PC-3 (cell line): ENCODE measurements at regions not wholly inside any gene's neighbourhood (a gene's known extent, or its start where the extent isn't known, plus 50 kb on each side); places are given as distances from the start of the nearest gene placed in this dataset.

Experiments used
- CTCF ChIP-seq: fragments of 300-600 bp; sonication (generic); conservative IDR thresholded peaks from 2 replicates; pipeline ENCODE4 v1.5.1; 2017; ENCODE audit warnings: antibody characterized with exemption, low read depth, mild to moderate bottlenecking, low read length
- EZH2 ChIP-seq: fragments of 300-600 bp; sonication (generic); IDR thresholded peaks from one replicate; pipeline ENCODE4 v1.6.1; 2017; ENCODE audit warnings: antibody characterized with exemption, mild to moderate bottlenecking, low read length; ENCODE audit not compliant: unreplicated experiment

DNA sequence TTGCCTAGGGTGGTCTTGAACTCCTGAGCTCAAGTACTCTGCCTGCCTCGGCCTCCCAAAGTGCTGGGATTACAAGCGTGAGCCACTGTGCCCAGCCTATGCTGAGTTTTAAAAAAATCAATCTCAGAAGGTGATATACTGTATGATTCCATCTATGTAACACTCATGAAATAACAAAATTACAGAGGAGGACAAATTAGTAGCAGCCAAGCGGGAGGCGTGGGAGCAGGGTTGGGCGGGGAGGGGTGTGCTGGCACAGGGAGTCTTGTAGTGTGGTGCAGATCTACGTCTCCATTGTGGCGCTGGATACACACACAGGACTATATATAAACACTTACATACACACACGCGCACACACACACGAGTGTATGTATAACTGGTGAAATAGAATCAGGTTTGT is 80.6 kb upstream of the LINGO1 start:
- no peak for TF ChIP-seq CTCF
- TF ChIP-seq EZH2: no peak
